HG02571 (cell line): ENCODE measurements at regions not wholly inside any gene's neighbourhood (a gene's known extent, or its start where the extent isn't known, plus 50 kb on each side); places are given as distances from the start of the nearest gene placed in this dataset.

Source experiments
- ATAC-seq: cut with Tn5 transposase; IDR thresholded peaks from one replicate; pipeline ENCODE4 v1.9.1; 2021; ENCODE audit warnings: mild to moderate bottlenecking, moderate library complexity; ENCODE audit not compliant: unreplicated experiment

DNA sequence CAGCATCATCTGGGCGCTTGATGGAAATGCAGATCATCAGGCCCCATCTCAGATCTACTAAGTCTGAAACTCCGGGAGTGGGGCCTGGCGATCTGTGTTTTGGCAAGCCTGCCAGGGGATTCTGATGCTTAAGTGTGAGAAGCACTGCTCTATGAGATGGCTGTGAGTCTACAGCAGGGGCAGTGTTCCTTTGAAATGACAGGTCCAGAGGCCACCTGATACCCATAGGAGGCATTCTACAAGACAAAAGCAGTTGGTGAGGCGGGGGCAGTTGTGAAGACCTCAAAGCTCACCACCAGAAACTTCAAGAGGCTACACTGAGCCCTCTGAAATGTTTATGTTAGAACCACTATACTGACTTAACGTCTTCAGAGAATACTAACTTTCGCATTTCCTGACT lies 86.9 kb upstream of the SPATA31D4 start:
- no peak for ATAC-seq

DNA sequence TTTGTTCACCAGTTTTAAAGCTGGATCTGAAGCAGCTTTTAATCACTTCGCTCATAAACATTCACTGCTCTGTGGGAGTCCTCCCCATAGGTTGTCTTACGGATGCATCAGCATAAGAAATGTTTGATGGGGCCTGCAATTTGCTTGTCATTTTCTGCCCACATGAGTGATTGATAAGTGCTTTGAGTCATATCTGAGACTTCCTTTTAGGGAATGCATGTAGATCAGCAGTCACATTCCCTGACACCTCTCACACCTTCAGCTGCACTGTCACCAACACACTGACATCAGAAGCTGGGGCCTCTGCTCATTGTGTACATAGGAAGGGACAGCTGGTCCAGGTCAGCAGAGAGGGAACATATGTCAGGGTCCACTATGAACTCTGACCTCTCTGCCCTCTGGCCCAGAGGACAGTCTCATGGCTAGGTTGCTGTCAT lies 84.1 kb upstream of the SPATA31D4 start:
- ATAC-seq = no peak

DNA sequence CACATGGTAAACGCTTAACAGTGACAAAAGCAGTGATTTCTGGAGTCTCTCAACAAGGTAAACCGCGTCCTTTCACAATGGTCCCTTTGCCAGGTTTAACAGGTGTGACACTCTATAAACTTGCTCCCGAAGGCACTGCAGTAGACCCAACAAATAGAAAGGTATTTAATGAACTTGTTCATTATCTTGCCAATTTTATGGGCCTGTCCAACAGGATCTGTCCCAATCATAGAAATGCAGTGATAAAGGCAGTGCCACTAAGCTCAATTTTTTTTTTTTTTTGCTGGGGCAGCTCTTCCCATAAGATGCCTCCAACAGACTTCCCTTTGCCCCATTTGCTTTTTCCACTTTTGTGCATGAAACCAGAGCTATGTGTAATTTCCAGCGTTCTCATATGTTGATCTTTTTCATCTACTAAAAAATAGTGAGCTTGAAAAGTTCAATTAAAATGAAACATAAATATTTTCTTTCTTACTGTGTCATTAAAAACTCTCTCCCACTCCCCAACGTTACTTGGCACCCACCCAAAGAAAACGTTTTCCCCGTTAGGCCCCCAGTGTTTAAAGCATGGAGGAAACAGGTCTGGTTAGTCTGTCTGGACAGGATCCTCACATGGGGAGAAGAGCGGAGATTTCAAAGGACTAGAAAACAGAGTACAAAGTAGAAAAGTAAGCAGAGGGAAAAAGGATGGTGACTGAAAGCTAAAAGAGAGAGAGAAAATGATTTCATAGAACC lies 80.9 kb upstream of the SPATA31D4 start:
- ATAC-seq = no peak

DNA sequence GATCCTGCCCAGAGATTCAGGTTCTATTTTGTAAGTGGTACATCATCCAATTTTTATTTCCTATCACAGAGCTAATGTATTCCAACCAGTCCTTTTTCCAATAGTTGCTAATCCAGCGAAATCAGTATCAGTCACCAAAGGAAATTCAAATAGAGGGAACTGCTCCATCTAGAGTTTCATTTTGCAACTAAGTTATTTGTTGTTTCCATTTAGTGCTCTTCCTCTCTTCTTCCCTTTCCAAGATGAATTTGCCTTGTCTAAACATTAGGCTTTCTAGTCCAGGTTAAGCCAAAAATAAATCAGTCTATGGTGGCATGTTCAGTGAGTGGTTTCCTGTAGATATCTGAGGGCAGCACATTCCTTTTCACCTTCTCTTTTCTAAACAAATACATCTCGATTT lies 79.8 kb upstream of the SPATA31D4 start:
- ATAC-seq = no peak

GRCh38 chr9:81849631-81850259 lies 78.5 kb upstream of the SPATA31D4 start:
- no peak for ATAC-seq

DNA sequence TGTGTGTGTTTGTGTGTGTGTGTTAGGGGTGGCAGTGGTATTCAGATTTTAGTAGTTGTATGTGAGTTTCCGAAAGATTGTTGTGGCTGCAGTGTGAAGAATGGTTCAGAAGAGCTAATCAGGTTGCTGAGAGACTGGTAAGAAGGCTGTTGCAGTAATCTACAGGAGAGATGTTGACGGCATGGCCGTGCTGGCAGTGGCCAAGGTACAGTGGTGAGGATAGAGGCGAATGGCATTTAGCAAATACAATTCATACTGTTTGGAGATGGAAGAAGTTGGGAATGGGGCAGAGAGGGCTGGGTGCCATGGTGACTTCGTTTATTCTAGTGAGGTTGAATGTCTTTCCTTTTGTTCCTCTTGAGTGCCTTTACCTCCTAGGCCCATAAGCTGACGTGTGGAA lies 77.5 kb upstream of the SPATA31D4 start:
- ATAC-seq = no peak

- no peak for ATAC-seq
Observed at GRCh38 chr9:81851340-81851739, 76.9 kb upstream of the SPATA31D4 start.

DNA sequence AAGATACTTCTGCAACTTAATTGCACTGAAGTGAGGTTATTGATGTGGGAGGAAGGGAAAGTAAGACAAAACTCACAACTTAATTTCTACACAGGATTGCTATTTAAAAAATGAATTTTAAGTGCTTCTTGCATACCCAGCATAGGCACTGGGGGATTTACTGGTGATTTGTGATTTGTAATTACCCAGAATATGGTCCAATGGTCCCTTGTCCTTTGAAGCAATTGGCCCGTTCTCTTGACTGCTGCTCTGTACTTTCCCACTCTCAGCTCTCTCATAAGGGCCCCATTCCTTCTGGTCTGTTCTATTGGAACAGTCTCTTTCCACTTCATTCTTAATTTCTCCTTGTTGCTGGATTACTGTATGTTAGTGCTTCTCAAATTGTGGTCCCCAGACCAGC lies 75.4 kb upstream of the SPATA31D4 start:
- no peak for ATAC-seq

GRCh38 chr9:81855538-81855937 lies 72.7 kb upstream of the SPATA31D4 start:
- no peak for ATAC-seq

GRCh38 chr9:81858657-81859430 lies 69.4 kb upstream of the SPATA31D4 start:
- ATAC-seq = no peak

DNA sequence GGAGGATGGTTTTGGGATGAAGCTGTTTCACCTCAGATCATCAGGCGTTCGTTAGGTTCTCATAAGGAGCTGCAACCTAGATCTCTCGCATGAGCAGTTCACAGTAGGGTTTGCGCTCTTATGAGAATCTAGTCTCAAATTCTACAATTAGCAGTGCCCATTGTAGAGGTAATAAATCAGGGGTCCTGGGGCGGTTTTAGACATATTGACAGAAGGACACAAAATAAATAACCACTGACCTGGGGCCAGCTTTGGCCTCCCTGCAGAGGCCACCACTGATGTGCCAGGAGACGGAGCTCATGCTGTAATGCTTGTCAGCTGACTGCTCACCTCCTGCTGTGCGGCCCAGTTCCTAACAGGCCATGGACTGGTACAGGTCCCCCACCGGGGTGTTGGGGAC lies 67.6 kb upstream of the SPATA31D4 start:
- no peak for ATAC-seq

GRCh38 chr9:81861644-81862043 lies 66.6 kb upstream of the SPATA31D4 start:
- ATAC-seq = no peak

- no peak for ATAC-seq
Observed at GRCh38 chr9:81868145-81868544, 60.1 kb upstream of the SPATA31D4 start.

DNA sequence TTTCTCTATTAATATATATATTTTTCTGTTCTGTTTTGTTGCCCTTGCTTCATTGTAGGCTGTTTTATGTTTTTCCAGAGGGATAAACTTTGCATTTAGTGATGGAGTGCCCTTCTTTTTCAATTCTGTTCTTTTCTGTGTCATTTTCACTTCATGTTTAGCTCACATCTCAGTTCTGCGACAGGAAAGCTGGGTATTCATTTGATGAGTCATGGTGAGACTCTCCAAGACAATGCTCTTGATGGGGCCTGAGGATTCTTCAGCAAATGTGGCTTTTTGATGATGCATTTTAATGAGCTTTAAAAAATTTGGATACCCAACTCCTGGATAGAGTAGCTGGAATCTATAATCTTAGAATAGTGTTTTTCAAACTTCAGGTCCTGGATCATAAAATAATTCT lies 56.5 kb upstream of the SPATA31D4 start:
- no peak for ATAC-seq

- no peak for ATAC-seq
Observed at GRCh38 chr9:81874250-81874649, 54.0 kb upstream of the SPATA31D4 start.

DNA sequence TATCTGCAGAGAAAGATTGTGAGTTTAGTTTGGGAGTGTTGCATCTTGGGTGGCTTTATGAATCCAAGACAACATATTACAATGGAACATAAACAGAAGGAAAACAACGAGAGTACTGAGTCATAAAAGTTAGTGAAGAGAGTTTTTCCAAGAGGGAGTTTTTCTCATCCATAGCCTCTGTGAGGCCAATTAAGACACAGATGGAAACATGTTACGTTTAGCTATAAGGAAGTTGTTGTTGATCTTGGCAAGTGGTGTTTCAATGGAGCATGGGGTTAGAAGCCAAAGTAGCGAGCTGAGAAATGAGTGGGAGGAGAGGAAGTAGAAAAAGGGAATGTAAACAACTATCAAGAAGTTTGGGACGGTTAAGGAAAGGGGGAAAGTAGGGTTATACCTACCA lies 53.3 kb upstream of the SPATA31D4 start:
- ATAC-seq = no peak

DNA sequence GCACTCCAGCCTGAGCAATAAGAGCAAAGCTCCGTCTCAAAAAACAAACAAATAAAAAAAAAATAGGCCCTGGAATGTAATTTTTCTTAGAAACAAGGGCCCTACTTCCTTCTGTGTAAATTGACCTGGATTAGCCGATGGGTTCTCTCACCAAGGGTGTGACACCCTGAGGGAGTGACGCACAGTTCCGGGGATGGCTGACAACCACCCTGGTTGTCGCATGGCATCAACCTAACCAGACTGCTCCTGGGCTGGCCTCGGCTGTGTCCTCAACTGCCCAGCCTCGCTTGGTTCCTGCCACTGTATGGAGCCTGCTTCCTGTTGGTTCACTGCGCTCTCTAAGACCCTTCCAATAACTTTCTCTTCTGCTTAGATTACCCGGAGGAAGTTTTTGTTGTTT lies 51.2 kb upstream of the SPATA31D4 start:
- ATAC-seq = no peak
